ENCODE measurements at regions not wholly inside any gene's neighbourhood (a gene's known extent, or its start where the extent isn't known, plus 50 kb on each side); places are given as distances from the start of the nearest gene placed in this dataset.
"Not testable (repeated sequence)": the region's sequence is repeated elsewhere in the genome, so short reads cannot be mapped to it uniquely, and the experiment has no call there.

DNA sequence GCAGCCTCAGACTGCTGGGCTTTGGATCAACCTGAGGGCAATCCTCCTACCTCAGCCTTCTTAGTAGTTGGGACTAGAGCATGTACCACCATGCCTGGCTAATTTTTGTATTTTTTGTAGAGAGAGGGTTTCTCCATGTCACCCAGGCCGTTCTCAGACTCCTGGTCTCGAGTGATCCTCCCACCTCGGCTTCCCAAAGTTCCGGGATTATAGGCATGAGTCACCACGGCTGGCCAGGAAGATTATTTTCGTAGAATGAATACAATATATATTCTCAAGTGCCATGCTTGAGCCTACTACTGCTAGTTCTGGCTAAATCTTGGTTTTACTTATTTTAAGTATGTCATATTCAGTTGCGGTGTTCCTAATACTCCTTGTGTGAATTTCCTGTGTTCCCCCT is 88.2 kb upstream of the CLINT1 start:
- H2AFZ ChIP-seq (ENCODE audit: low read depth, low read length): no peak overlapping the region
- no peak for TF ChIP-seq EZH2 (IDR thresholded peaks at IDR 0.05; ENCODE audit: borderline replicate concordance, low read depth, low read length, severe bottlenecking)
- TF ChIP-seq, protein P1, sequence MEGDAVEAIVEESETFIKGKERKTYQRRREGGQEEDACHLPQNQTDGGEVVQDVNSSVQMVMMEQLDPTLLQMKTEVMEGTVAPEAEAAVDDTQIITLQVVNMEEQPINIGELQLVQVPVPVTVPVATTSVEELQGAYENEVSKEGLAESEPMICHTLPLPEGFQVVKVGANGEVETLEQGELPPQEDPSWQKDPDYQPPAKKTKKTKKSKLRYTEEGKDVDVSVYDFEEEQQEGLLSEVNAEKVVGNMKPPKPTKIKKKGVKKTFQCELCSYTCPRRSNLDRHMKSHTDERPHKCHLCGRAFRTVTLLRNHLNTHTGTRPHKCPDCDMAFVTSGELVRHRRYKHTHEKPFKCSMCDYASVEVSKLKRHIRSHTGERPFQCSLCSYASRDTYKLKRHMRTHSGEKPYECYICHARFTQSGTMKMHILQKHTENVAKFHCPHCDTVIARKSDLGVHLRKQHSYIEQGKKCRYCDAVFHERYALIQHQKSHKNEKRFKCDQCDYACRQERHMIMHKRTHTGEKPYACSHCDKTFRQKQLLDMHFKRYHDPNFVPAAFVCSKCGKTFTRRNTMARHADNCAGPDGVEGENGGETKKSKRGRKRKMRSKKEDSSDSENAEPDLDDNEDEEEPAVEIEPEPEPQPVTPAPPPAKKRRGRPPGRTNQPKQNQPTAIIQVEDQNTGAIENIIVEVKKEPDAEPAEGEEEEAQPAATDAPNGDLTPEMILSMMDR (IDR thresholded peaks at IDR 0.05; ENCODE audit: borderline replicate concordance, extremely low read depth, low read length, poor library complexity, severe bottlenecking): no peak
- DNase-seq: no peak

DNA sequence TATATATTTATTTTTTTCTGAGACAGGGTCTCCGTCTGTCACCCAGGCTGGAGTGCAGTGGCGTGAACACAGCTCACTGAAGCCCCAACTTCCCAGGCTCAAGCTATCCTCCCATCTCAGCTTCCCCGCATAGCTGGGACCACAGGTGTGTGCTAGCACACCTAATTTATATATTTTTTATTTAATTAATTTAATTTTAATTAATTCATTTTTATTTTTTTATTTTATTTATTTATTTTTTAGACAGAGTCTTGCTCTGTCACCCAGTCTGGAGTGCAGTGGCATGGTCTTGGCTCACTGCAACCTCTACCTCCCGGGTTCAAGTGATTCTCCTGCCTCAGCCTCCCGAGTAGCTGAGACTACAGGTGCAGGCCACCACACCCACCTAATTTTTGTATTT is 86.9 kb upstream of the CLINT1 start:
- H3K79me2 ChIP-seq (ENCODE audit: insufficient read depth, low read length); H4K20me1 ChIP-seq (ENCODE audit: insufficient read depth, low read length); H3K9ac ChIP-seq (ENCODE audit: low read depth, low read length); ATAC-seq (ENCODE audit: insufficient read depth, low read depth); H3K4me3 ChIP-seq (ENCODE audit: low read depth in 1 of 2, low read length in 2 of 2); H3K4me2 ChIP-seq (ENCODE audit: insufficient read depth, low read length); DNase-seq; H3K9me3 ChIP-seq (ENCODE audit: insufficient read depth, low read length, severe bottlenecking); H3K27me3 ChIP-seq (ENCODE audit: insufficient read depth, low read length, poor library complexity); H2AFZ ChIP-seq (ENCODE audit: low read depth, low read length); H3K27ac ChIP-seq (ENCODE audit: low read length); H3K36me3 ChIP-seq (ENCODE audit: insufficient read depth, low read length): not testable (repeated sequence)
- H3K4me1 ChIP-seq (ENCODE audit: insufficient read depth, low read length): peaks cover 11% of the 10 kb centered on the region

More for the DNA sequence above, 88.2 kb upstream of the CLINT1 start:
- Histone ChIP-seq H3K4me3 (ENCODE audit: low read depth in 1 of 2, low read length in 2 of 2) (no peak overlapping the region), H4K20me1 (ENCODE audit: insufficient read depth, low read length) (no peaks in the 10 kb centered on the region), H3K4me2 (ENCODE audit: insufficient read depth, low read length) (no peak overlapping the region), H3K4me1 (ENCODE audit: insufficient read depth, low read length) (peaks cover 11% of the 10 kb centered on the region), H3K27me3 (ENCODE audit: insufficient read depth, low read length, poor library complexity) (no peaks in the 10 kb centered on the region), H3K27ac (ENCODE audit: low read length) (no peak overlapping the region), H3K36me3 (ENCODE audit: insufficient read depth, low read length) (no peaks in the 10 kb centered on the region), H3K9me3 (ENCODE audit: insufficient read depth, low read length, severe bottlenecking) (no peaks in the 10 kb centered on the region), H3K9ac (ENCODE audit: low read depth, low read length) (no peak overlapping the region), H3K79me2 (ENCODE audit: insufficient read depth, low read length) (no peaks in the 10 kb centered on the region)
- ATAC-seq (ENCODE audit: insufficient read depth, low read depth): no peak

- H3K79me2 ChIP-seq (ENCODE audit: insufficient read depth, low read length): no peaks in the 10 kb centered on the region
- TF ChIP-seq, protein P1 (IDR thresholded peaks at IDR 0.05; ENCODE audit: borderline replicate concordance, extremely low read depth, low read length, poor library complexity, severe bottlenecking): no peak
- no peak overlapping the region for H2AFZ ChIP-seq (ENCODE audit: low read depth, low read length)
- no peak overlapping the region for H3K4me3 ChIP-seq (ENCODE audit: low read depth in 1 of 2, low read length in 2 of 2)
- no peaks in the 10 kb centered on the region for H3K9me3 ChIP-seq (ENCODE audit: insufficient read depth, low read length, severe bottlenecking)
- no peak for DNase-seq
- peaks cover 11% of the 10 kb centered on the region for H3K4me1 ChIP-seq (ENCODE audit: insufficient read depth, low read length)
- H3K27ac ChIP-seq (ENCODE audit: low read length): no peak overlapping the region
- H3K36me3 ChIP-seq (ENCODE audit: insufficient read depth, low read length): no peaks in the 10 kb centered on the region
- no peak for ATAC-seq (ENCODE audit: insufficient read depth, low read depth)
- H3K27me3 ChIP-seq (ENCODE audit: insufficient read depth, low read length, poor library complexity): no peaks in the 10 kb centered on the region
- H4K20me1 ChIP-seq (ENCODE audit: insufficient read depth, low read length): no peaks in the 10 kb centered on the region
- H3K4me2 ChIP-seq (ENCODE audit: insufficient read depth, low read length): no peak overlapping the region
- no peak overlapping the region for H3K9ac ChIP-seq (ENCODE audit: low read depth, low read length)
Observed at GRCh38 chr5:157944938-157945337, 86.0 kb upstream of the CLINT1 start.

DNA sequence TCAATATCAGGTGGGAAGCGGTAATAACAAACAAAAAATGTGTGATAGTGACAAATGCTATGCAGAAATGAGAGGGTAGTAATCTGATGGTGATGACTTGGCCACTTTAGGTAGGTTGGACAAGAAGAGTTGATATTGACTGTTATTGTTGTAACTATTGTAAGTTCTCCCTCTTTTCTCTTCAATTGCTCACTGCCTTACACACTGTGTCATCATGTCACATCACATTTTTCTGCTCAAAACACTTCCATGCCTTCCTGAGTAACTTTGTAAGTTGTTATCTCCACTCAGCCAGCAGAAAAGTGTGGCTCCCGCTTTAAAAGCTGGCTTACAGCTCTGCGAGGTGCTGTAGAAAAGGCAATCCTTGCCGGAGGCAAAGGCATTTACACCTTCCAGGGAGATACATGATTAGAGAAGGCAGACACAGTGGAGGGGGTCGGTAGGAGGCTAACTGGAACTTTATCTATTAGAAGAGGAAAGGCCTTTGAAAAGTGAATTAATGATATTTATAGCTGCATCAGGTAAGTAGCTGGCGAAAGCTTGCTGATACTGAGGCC is 85.2 kb upstream of the CLINT1 start:
- Histone ChIP-seq H3K27ac (ENCODE audit: low read length) (no peak overlapping the region), H3K9me3 (ENCODE audit: insufficient read depth, low read length, severe bottlenecking) (no peaks in the 10 kb centered on the region), H3K4me2 (ENCODE audit: insufficient read depth, low read length) (no peak overlapping the region), H3K36me3 (ENCODE audit: insufficient read depth, low read length) (no peaks in the 10 kb centered on the region), H3K9ac (ENCODE audit: low read depth, low read length) (no peak overlapping the region), H2AFZ (ENCODE audit: low read depth, low read length) (no peak overlapping the region), H4K20me1 (ENCODE audit: insufficient read depth, low read length) (no peaks in the 10 kb centered on the region), H3K4me1 (ENCODE audit: insufficient read depth, low read length) (peaks cover 9% of the 10 kb centered on the region), H3K79me2 (ENCODE audit: insufficient read depth, low read length) (no peaks in the 10 kb centered on the region), H3K4me3 (ENCODE audit: low read depth in 1 of 2, low read length in 2 of 2) (no peak overlapping the region), H3K27me3 (ENCODE audit: insufficient read depth, low read length, poor library complexity) (no peaks in the 10 kb centered on the region)
- DNase-seq: no peak
- TF ChIP-seq, protein P1 (IDR thresholded peaks at IDR 0.05; ENCODE audit: borderline replicate concordance, extremely low read depth, low read length, poor library complexity, severe bottlenecking): no peak
- no peak for TF ChIP-seq EZH2 (IDR thresholded peaks at IDR 0.05; ENCODE audit: borderline replicate concordance, low read depth, low read length, severe bottlenecking)
- no peak for ATAC-seq (ENCODE audit: insufficient read depth, low read depth)
